GM12873 (cell line): ENCODE measurements at regions not wholly inside any gene's neighbourhood (a gene's known extent, or its start where the extent isn't known, plus 50 kb on each side); places are given as distances from the start of the nearest gene placed in this dataset.

Source experiments
- TF ChIP-seq, protein P1 (sequence below): IDR thresholded peaks from 2 replicates; pipeline ENCODE4 v1.5.1; 2012; ENCODE audit warnings: low read depth, mild to moderate bottlenecking, moderate library complexity, low read length, control low read depth; ENCODE audit not compliant: insufficient read depth; ENCODE audit errors: missing control alignments

DNA sequence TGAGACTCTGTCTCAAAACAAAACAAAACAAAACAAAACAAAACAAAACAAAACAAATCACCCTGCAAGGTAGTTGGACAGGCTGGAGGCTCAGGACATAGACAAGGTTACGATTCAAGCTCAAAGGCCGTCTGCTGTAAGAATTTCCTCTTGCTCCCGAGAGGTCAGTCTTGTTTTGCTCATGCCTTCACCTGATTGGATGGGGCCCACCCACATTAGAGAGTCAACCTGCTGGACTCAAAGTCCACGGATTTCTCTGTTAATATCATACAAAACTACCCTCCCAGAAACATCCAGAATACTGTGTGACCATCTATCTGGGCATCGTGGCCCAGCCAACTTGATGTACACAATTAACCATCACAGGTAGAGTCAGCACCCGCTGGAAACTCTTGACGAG is 330.0 kb upstream of the EEF2KMT start:
- TF ChIP-seq, protein P1, sequence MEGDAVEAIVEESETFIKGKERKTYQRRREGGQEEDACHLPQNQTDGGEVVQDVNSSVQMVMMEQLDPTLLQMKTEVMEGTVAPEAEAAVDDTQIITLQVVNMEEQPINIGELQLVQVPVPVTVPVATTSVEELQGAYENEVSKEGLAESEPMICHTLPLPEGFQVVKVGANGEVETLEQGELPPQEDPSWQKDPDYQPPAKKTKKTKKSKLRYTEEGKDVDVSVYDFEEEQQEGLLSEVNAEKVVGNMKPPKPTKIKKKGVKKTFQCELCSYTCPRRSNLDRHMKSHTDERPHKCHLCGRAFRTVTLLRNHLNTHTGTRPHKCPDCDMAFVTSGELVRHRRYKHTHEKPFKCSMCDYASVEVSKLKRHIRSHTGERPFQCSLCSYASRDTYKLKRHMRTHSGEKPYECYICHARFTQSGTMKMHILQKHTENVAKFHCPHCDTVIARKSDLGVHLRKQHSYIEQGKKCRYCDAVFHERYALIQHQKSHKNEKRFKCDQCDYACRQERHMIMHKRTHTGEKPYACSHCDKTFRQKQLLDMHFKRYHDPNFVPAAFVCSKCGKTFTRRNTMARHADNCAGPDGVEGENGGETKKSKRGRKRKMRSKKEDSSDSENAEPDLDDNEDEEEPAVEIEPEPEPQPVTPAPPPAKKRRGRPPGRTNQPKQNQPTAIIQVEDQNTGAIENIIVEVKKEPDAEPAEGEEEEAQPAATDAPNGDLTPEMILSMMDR = no peak

DNA sequence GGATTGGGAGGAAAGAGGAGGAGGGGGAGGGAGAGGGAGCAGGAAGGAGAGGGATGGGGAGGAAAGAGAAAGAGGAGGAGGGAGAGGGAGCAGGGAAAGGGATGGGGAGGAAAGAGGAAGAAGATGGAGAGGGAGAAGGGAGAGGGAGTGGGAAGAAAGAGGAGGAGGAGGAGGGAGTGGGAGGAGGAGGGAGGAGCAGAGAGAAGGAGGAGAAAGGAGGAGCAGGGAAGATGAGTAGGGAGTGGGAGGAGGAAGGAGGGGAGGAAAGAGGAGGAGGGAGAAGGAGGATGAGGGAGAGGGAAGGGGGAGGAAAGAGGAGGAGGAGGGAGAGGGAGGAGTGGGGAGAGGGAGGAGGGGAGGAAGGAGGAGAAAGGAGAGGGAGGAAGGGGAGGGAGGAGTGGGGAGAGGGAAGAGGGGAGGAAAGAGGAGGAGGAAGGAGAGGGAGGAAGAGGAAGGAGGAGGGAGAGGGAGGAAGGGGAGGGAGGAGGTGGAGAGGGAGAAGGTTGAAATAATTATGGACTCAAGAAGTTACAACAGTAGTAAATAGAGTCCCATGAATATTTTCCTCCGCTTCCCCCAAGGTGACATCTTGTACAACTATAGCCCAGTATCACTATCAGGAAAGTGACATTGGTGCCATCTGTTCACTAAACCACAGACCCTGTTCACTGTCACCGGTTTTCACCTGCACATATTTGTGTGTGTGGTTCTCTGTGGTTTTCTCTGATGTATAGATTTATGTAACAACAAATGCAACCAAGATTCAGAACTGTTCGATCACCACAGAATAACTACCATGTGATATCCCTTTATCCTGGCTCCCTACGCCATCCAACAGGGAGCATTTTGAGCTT is 325.3 kb upstream of the EEF2KMT start:
- TF ChIP-seq, protein P1 = no peak

DNA sequence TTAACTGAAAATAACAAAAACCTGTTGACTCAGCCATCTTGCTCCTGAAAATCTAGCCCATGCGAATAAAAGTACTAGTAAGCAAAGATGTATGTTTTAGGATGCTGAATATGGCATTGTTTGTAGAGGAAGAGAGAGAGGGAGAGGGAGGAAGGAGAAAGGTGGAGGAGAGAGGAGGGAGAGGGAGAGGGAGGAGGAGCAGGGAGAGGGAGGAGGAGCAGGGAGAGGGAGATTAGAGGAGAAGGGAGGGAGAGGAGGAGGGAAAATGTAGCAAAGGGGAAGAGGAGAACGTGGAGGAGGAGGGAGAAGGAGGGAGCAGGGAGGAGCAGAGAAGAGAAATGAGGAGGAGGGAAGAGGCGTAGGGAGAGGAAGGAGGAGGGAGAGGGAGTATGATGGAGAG is 324.5 kb upstream of the EEF2KMT start:
- TF ChIP-seq, protein P1 = no peak

DNA sequence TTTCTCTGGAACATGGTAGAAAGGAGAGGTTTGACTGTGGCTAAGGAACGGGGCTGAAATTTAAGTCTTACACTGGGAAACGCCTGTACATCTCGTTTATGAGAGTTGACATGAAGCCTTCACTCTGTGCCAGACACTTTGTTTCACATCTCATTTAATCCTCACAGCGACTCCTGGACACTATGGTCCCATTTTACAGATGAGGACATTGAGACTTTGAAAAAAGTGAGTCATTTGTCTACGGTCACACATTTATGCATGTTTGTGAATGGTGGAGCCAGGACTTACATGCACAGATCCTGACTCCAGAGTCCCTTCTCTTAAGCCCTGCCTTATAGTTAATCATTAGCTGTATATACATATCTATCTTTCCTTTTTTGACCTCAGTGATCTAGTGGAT is 318.4 kb upstream of the EEF2KMT start:
- TF ChIP-seq, protein P1 = no peak

DNA sequence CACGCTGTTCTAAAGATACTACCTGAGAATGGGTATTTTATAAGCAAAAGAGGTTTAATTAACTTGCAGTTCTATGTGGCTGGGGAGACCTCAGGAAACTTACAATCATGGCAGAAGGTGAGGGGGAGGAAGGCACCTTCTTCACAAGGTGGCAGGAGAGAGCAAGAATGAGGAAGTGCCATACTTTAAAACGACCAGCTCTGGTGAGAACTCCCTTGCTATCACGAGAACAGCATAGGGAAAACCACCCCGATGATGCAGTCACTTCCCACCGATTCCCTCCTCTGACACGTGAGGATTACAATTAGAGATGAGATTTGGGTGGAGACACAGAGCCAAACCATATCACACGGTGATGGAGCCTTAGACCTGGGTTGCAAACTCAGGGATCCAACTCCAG is 317.5 kb upstream of the EEF2KMT start:
- TF ChIP-seq, protein P1 = peak; percentile 6

DNA sequence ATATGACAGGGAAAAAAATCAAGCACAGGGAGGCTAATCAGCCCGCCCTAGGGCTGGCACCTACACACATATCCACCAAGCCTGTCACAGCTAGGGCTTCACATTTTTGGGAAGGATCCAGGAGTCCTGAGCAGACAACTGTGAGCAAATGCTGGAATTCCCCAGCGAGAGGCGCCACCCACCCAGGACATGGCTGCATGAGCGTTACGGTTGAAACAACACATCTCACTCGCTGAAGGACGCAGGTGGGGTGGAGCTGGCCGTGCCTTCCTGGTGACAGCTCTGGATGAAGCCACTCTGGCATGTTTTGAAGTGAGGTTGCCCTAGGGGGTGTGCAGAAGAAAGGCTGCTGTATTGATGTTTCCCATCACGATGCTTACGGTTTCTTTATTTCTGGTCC is 315.1 kb upstream of the EEF2KMT start:
- TF ChIP-seq, protein P1 = no peak

DNA sequence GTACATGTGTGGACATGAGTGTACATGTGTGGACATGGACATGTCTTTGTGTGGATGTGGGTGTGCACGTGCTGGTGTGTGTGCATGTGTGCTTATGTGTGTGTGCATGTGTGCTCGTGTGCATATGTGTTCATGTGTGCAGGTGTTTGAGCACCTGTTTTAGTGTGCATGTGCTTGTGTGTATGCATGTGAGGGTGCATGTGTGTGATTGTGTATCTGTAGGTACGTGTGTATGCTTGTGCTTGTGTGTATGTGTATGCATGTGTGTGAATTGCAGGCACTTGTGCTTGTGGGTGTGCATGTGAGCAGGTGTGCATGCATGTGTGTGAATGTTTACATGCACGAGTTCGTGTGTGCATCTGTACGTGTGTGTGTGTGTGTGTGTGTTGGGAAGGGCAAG is 300.6 kb upstream of the EEF2KMT start:
- TF ChIP-seq, protein P1 = no peak
